HCT116 (cell line): ENCODE measurements at regions not wholly inside any gene's neighbourhood (a gene's known extent, or its start where the extent isn't known, plus 50 kb on each side); places are given as distances from the start of the nearest gene placed in this dataset.

ENCODE experiments used
- TCF7L2 ChIP-seq: IDR thresholded peaks from 2 replicates; pipeline ENCODE4 v1.7.0; 2011; ENCODE audit warnings: borderline replicate concordance, inconsistent platforms; ENCODE audit not compliant: insufficient read depth, insufficient read length; ENCODE audit errors: extremely low read depth
- TF ChIP-seq, protein P1 (sequence below): IDR thresholded peaks from 2 replicates; pipeline ENCODE4 v1.6.1; 2012; ENCODE audit warnings: low read depth

DNA sequence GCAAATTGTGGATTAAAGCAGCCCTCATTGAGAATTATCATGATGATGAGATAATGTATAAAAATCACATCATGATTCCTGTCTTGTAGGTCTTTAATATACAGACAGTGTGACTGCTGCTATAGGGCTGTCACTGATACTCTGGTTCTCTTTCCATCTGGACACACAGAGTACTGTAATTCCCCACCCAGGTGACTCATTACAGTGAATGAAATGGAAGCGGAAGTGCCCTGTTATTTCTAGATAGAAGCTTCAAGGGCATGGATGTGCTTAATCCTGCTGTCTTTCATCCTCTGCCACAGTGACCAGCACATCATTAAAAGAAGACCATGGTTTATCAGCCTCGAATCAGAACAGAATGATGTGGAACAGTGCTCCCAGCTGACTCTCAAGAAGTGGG, 1234.0 kb downstream of the SORCS3 start:
- TF ChIP-seq TCF7L2: no peak
- TF ChIP-seq, protein P1, sequence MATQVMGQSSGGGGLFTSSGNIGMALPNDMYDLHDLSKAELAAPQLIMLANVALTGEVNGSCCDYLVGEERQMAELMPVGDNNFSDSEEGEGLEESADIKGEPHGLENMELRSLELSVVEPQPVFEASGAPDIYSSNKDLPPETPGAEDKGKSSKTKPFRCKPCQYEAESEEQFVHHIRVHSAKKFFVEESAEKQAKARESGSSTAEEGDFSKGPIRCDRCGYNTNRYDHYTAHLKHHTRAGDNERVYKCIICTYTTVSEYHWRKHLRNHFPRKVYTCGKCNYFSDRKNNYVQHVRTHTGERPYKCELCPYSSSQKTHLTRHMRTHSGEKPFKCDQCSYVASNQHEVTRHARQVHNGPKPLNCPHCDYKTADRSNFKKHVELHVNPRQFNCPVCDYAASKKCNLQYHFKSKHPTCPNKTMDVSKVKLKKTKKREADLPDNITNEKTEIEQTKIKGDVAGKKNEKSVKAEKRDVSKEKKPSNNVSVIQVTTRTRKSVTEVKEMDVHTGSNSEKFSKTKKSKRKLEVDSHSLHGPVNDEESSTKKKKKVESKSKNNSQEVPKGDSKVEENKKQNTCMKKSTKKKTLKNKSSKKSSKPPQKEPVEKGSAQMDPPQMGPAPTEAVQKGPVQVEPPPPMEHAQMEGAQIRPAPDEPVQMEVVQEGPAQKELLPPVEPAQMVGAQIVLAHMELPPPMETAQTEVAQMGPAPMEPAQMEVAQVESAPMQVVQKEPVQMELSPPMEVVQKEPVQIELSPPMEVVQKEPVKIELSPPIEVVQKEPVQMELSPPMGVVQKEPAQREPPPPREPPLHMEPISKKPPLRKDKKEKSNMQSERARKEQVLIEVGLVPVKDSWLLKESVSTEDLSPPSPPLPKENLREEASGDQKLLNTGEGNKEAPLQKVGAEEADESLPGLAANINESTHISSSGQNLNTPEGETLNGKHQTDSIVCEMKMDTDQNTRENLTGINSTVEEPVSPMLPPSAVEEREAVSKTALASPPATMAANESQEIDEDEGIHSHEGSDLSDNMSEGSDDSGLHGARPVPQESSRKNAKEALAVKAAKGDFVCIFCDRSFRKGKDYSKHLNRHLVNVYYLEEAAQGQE: no peak
